ENCODE measurements at regions not wholly inside any gene's neighbourhood (a gene's known extent, or its start where the extent isn't known, plus 50 kb on each side); places are given as distances from the start of the nearest gene placed in this dataset.

DNA sequence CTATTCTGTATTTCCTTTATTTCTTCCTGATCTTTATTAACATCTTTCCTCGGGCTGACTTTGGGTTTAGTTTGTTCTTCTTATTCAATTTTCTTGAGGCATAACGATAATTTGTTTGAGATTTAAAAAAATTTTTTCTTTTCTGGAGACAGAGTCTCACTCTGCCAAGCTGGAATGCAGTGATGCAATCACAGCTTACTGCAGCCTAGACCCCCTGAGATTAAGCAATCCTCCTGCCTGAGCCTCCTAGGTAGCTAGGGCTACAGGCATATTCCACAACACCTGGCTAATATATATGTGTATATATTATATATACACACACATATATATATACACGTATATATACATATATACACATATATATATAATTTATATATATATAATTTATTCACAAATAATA is 540.2 kb downstream of the NXPH1 start:
- no peak for TF ChIP-seq FOXP2 (optimal IDR thresholded peaks at IDR 0.05; ENCODE audit: borderline replicate concordance, extremely low read depth, extremely low read length, insufficient read depth)
- TF ChIP-seq POLR2AphosphoS5 (IDR thresholded peaks at IDR 0.05; ENCODE audit: low read depth, low read length): no peak
- TF ChIP-seq, protein P1, sequence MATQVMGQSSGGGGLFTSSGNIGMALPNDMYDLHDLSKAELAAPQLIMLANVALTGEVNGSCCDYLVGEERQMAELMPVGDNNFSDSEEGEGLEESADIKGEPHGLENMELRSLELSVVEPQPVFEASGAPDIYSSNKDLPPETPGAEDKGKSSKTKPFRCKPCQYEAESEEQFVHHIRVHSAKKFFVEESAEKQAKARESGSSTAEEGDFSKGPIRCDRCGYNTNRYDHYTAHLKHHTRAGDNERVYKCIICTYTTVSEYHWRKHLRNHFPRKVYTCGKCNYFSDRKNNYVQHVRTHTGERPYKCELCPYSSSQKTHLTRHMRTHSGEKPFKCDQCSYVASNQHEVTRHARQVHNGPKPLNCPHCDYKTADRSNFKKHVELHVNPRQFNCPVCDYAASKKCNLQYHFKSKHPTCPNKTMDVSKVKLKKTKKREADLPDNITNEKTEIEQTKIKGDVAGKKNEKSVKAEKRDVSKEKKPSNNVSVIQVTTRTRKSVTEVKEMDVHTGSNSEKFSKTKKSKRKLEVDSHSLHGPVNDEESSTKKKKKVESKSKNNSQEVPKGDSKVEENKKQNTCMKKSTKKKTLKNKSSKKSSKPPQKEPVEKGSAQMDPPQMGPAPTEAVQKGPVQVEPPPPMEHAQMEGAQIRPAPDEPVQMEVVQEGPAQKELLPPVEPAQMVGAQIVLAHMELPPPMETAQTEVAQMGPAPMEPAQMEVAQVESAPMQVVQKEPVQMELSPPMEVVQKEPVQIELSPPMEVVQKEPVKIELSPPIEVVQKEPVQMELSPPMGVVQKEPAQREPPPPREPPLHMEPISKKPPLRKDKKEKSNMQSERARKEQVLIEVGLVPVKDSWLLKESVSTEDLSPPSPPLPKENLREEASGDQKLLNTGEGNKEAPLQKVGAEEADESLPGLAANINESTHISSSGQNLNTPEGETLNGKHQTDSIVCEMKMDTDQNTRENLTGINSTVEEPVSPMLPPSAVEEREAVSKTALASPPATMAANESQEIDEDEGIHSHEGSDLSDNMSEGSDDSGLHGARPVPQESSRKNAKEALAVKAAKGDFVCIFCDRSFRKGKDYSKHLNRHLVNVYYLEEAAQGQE (IDR thresholded peaks at IDR 0.05; ENCODE audit: insufficient read depth in 1 of 2, low read depth in 2 of 2, low read length in 2 of 2): no peak
- TF ChIP-seq SIN3A (IDR thresholded peaks at IDR 0.05; ENCODE audit: borderline replicate concordance, insufficient read depth, low read length): no peak
- no peak for TF ChIP-seq TAF1 (IDR thresholded peaks at IDR 0.05; ENCODE audit: borderline replicate concordance, insufficient read depth, low read length)

DNA sequence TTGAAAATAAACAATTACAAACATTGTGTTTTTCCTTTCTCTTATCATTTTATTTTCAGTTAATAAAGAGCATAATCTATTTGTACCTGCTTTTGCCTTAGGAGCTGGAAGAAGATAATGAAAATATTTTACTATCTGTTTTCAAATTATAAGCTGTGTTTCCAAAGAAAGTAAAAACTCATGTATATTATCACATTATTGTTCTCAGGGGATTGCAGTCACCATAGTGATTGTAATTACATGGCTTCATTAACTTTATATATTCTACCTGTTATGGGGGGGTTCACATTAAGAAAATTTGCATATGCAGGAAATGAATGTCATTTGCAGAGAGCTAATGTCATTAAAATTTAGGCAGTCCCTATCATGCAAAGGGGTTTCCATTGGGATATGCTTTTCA is 542.3 kb downstream of the NXPH1 start:
- TF ChIP-seq SIN3A (IDR thresholded peaks at IDR 0.05; ENCODE audit: borderline replicate concordance, insufficient read depth, low read length) (no peak), FOXP2 (optimal IDR thresholded peaks at IDR 0.05; ENCODE audit: borderline replicate concordance, extremely low read depth, extremely low read length, insufficient read depth) (no peak), TAF1 (IDR thresholded peaks at IDR 0.05; ENCODE audit: borderline replicate concordance, insufficient read depth, low read length) (no peak), POLR2AphosphoS5 (IDR thresholded peaks at IDR 0.05; ENCODE audit: low read depth, low read length) (no peak)
- TF ChIP-seq, protein P1 (IDR thresholded peaks at IDR 0.05; ENCODE audit: insufficient read depth in 1 of 2, low read depth in 2 of 2, low read length in 2 of 2): no peak

DNA sequence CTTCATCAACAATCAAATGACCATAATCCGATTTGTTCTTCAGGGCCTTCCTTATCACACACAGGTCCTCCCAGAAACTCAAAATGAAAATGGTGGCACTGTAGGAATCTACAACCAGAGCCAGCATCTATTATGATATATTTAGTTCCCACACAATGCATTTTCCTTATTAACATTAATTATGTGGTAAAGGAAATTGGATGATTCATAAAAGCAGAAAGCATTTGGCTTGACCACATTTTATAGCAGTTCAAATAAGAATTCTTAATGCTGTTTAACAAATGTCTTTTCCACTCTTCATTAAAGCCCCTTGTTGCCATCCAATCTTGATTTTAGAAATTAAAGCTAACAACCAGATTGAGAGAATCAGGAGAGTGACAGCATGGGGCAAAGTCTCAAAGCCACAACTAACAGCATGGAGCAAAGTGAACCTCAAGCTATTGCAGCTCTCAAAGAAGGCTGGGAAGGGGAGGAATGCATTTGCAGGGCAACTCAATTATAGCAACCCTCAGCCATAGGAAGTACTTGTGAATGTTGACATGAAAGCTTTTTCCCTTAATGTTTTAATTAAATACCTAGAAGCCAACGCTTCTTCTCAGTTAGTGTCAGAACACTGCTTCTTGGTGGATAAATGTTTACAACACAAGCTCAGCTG is 549.1 kb downstream of the NXPH1 start:
- TF ChIP-seq TAF1 (IDR thresholded peaks at IDR 0.05; ENCODE audit: borderline replicate concordance, insufficient read depth, low read length) (no peak), POLR2AphosphoS5 (IDR thresholded peaks at IDR 0.05; ENCODE audit: low read depth, low read length) (no peak), FOXP2 (optimal IDR thresholded peaks at IDR 0.05; ENCODE audit: borderline replicate concordance, extremely low read depth, extremely low read length, insufficient read depth) (no peak), SIN3A (IDR thresholded peaks at IDR 0.05; ENCODE audit: borderline replicate concordance, insufficient read depth, low read length) (no peak)
- TF ChIP-seq, protein P1 (IDR thresholded peaks at IDR 0.05; ENCODE audit: insufficient read depth in 1 of 2, low read depth in 2 of 2, low read length in 2 of 2): no peak

DNA sequence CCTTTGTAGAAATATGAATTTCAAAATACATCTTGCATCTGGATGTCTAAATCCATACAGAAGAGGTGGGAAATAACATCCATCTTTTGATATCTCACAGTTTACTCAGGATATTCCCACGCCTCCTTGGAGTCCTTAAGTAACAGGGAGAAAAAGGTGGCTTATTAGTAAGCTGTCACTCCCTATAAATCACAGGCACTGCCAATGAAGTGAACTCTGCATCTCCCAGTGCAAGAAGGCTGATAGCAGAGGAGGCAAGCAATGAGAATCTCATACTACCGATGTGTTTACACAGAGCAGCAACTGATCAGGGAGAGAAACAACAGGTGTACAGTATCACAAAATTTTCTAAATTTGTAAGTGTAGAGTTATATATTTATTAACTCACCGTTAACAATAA is 551.8 kb downstream of the NXPH1 start:
- no peak for TF ChIP-seq FOXP2 (optimal IDR thresholded peaks at IDR 0.05; ENCODE audit: borderline replicate concordance, extremely low read depth, extremely low read length, insufficient read depth)

DNA sequence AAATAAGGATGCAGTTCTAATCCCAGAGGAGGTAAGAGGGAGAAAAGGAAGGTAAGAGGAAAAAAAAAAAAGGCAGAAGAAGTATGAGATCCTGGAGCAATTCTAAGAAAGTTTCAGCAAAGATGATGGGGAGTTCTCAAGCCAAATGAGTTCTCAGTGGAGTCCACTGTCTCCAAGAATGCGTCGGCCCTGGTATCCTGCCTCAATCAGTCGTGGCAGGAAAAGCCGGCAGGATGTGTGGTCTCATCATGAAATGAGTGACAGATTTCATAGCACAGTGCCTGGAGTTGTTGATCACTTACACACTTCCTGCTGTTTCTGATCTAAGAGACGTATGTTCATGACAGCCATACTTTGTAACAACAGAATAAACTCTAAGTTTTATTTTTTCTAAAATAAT is 554.9 kb downstream of the NXPH1 start:
- TF ChIP-seq FOXP2 (optimal IDR thresholded peaks at IDR 0.05; ENCODE audit: borderline replicate concordance, extremely low read depth, extremely low read length, insufficient read depth): no peak
- TF ChIP-seq, protein P1 (IDR thresholded peaks at IDR 0.05; ENCODE audit: insufficient read depth in 1 of 2, low read depth in 2 of 2, low read length in 2 of 2): no peak
- TF ChIP-seq SIN3A (IDR thresholded peaks at IDR 0.05; ENCODE audit: borderline replicate concordance, insufficient read depth, low read length): no peak
- no peak for TF ChIP-seq TAF1 (IDR thresholded peaks at IDR 0.05; ENCODE audit: borderline replicate concordance, insufficient read depth, low read length)
- no peak for TF ChIP-seq POLR2AphosphoS5 (IDR thresholded peaks at IDR 0.05; ENCODE audit: low read depth, low read length)

All from PFSK-1 (cell line).